ENCODE measurements at regions not wholly inside any gene's neighbourhood (a gene's known extent, or its start where the extent isn't known, plus 50 kb on each side); places are given as distances from the start of the nearest gene placed in this dataset.
"Not testable (repeated sequence)": the region's sequence is repeated elsewhere in the genome, so short reads cannot be mapped to it uniquely, and the experiment has no call there.

GRCh38 chr1:233722212-233722979 lies 108.5 kb downstream of the KCNK1 start:
- DNase-seq: no peak

GRCh38 chr1:233723387-233723786 lies 109.5 kb downstream of the KCNK1 start:
- no peak for DNase-seq

GRCh38 chr1:233724131-233724631 lies 110.3 kb downstream of the KCNK1 start:
- not testable (repeated sequence) for DNase-seq

- no peak for DNase-seq
Measured at GRCh38 chr1:233725423-233725822, 111.5 kb downstream of the KCNK1 start.

- no peak for DNase-seq
Measured at GRCh38 chr1:233728721-233729120, 114.8 kb downstream of the KCNK1 start.

- no peak for DNase-seq
Measured at GRCh38 chr1:233730380-233730779, 116.5 kb downstream of the KCNK1 start.

GRCh38 chr1:233730809-233731208 lies 116.9 kb downstream of the KCNK1 start:
- no peak for DNase-seq

- no peak for DNase-seq
Measured at GRCh38 chr1:233732206-233732605, 118.3 kb downstream of the KCNK1 start.

GRCh38 chr1:233734456-233734855 lies 120.5 kb downstream of the KCNK1 start:
- no peak for DNase-seq

- DNase-seq: no peak
Measured at GRCh38 chr1:233735331-233735730, 121.4 kb downstream of the KCNK1 start.

GRCh38 chr1:233735847-233736246 lies 121.9 kb downstream of the KCNK1 start:
- no peak for DNase-seq

- no peak for DNase-seq
Measured at GRCh38 chr1:233737341-233737740, 123.4 kb downstream of the KCNK1 start.

GRCh38 chr1:233738396-233738795 lies 124.5 kb downstream of the KCNK1 start:
- no peak for DNase-seq

GRCh38 chr1:233738850-233739249 lies 124.9 kb downstream of the KCNK1 start:
- no peak for DNase-seq

GRCh38 chr1:233744779-233745513 lies 131.0 kb downstream of the KCNK1 start:
- no peak for DNase-seq

- no peak for DNase-seq
Measured at GRCh38 chr1:233750139-233750538, 136.2 kb downstream of the KCNK1 start.

- no peak for DNase-seq
Measured at GRCh38 chr1:233759665-233760064, 144.8 kb upstream of the SLC35F3 start.

GRCh38 chr1:233764304-233764703 lies 140.2 kb upstream of the SLC35F3 start:
- not testable (repeated sequence) for DNase-seq

- DNase-seq: no peak
Measured at GRCh38 chr1:233777566-233777965, 126.9 kb upstream of the SLC35F3 start.

- no peak for DNase-seq
Measured at GRCh38 chr1:233780049-233780448, 124.4 kb upstream of the SLC35F3 start.

- DNase-seq: no peak
Measured at GRCh38 chr1:233782937-233783586, 121.4 kb upstream of the SLC35F3 start.

- DNase-seq: no peak
Measured at GRCh38 chr1:233787599-233787998, 116.9 kb upstream of the SLC35F3 start.

GRCh38 chr1:233788687-233789086 lies 115.8 kb upstream of the SLC35F3 start:
- DNase-seq: no peak

All from tongue (tissue), 1 donor.